Pulmonary artery endothelial cell (primary cell): ENCODE measurements at regions not wholly inside any gene's neighbourhood (a gene's known extent, or its start where the extent isn't known, plus 50 kb on each side); places are given as distances from the start of the nearest gene placed in this dataset.
"Not testable (repeated sequence)": the region's sequence is repeated elsewhere in the genome, so short reads cannot be mapped to it uniquely, and the experiment has no call there.

ENCODE experiments used
- DNase-seq: peaks from one replicate; pipeline ENCODE4 v3.0.0-alpha.2; 2011; ENCODE audit warnings: low read depth, low spot score

GRCh38 chr5:108590799-108591198, 156.9 kb upstream of the FER start:
- no peak for DNase-seq

GRCh38 chr5:108588323-108588722, 159.4 kb upstream of the FER start:
- DNase-seq = no peak

GRCh38 chr5:108587821-108588220, 159.9 kb upstream of the FER start:
- DNase-seq = no peak

GRCh38 chr5:108581026-108581425, 166.7 kb upstream of the FER start:
- DNase-seq = no peak

- no peak for DNase-seq
Observed at GRCh38 chr5:108579236-108579635, 168.5 kb upstream of the FER start.

- DNase-seq = no peak
Observed at GRCh38 chr5:108578791-108579190, 168.9 kb upstream of the FER start.

GRCh38 chr5:108567429-108567828, 180.3 kb upstream of the FER start:
- DNase-seq = no peak

GRCh38 chr5:108564441-108564840, 182.5 kb upstream of the FBXL17 start:
- DNase-seq = no peak

- no peak for DNase-seq
Observed at GRCh38 chr5:108562205-108562454, 180.2 kb upstream of the FBXL17 start.

GRCh38 chr5:108561416-108562204, 179.7 kb upstream of the FBXL17 start:
- no peak for DNase-seq

GRCh38 chr5:108560581-108560980, 178.7 kb upstream of the FBXL17 start:
- DNase-seq = no peak

GRCh38 chr5:108560166-108560565, 178.3 kb upstream of the FBXL17 start:
- DNase-seq = no peak

- not testable (repeated sequence) for DNase-seq
Observed at GRCh38 chr5:108558840-108559239, 176.9 kb upstream of the FBXL17 start.

- not testable (repeated sequence) for DNase-seq
Observed at GRCh38 chr5:108558142-108558541, 176.2 kb upstream of the FBXL17 start.

- DNase-seq = no peak
Observed at GRCh38 chr5:108557686-108558085, 175.8 kb upstream of the FBXL17 start.

GRCh38 chr5:108556441-108557145, 174.7 kb upstream of the FBXL17 start:
- DNase-seq = no peak

GRCh38 chr5:108548684-108549596, 167.0 kb upstream of the FBXL17 start:
- no peak for DNase-seq

- DNase-seq = no peak
Observed at GRCh38 chr5:108546939-108547338, 165.0 kb upstream of the FBXL17 start.

- DNase-seq = no peak
Observed at GRCh38 chr5:108545301-108545700, 163.4 kb upstream of the FBXL17 start.

GRCh38 chr5:108543486-108543885, 161.6 kb upstream of the FBXL17 start:
- DNase-seq = no peak

- DNase-seq = no peak
Observed at GRCh38 chr5:108541836-108542235, 159.9 kb upstream of the FBXL17 start.

GRCh38 chr5:108536321-108536720, 154.4 kb upstream of the FBXL17 start:
- DNase-seq = no peak
